Breast epithelium (tissue), 3 donors: ENCODE measurements at regions not wholly inside any gene's neighbourhood (a gene's known extent, or its start where the extent isn't known, plus 50 kb on each side); places are given as distances from the start of the nearest gene placed in this dataset.

Experiments
- POLR2A ChIP-seq: fragments of 450-650 bp; IDR thresholded peaks from one replicate; pipeline ENCODE4 v1.6.1; 2016; ENCODE audit warnings: antibody characterized with exemption, mild to moderate bottlenecking, moderate library complexity
- TF ChIP-seq, protein P1 (sequence below), 3 donors: fragments of 450-650 bp; IDR thresholded peaks; one replicate each; pipeline ENCODE4 v1.5.1; 2016 to 2017; ENCODE audit warnings: antibody characterized with exemption in 3 of 3, mild to moderate bottlenecking in 3 of 3, moderate library complexity in 3 of 3

GRCh38 chr12:89270548-89270947 is 81.8 kb downstream of the DUSP6 start:
- TF ChIP-seq, protein P1, sequence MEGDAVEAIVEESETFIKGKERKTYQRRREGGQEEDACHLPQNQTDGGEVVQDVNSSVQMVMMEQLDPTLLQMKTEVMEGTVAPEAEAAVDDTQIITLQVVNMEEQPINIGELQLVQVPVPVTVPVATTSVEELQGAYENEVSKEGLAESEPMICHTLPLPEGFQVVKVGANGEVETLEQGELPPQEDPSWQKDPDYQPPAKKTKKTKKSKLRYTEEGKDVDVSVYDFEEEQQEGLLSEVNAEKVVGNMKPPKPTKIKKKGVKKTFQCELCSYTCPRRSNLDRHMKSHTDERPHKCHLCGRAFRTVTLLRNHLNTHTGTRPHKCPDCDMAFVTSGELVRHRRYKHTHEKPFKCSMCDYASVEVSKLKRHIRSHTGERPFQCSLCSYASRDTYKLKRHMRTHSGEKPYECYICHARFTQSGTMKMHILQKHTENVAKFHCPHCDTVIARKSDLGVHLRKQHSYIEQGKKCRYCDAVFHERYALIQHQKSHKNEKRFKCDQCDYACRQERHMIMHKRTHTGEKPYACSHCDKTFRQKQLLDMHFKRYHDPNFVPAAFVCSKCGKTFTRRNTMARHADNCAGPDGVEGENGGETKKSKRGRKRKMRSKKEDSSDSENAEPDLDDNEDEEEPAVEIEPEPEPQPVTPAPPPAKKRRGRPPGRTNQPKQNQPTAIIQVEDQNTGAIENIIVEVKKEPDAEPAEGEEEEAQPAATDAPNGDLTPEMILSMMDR (IDR thresholded peaks at IDR 0.05), result no peak
- no peak for TF ChIP-seq POLR2A
